Fibroblast of upper back skin (primary cell): ENCODE measurements at regions not wholly inside any gene's neighbourhood (a gene's known extent, or its start where the extent isn't known, plus 50 kb on each side); places are given as distances from the start of the nearest gene placed in this dataset.

Experiments used
- DNase-seq: peaks from one replicate; pipeline ENCODE4 v3.0.0-alpha.2; 2013

DNA sequence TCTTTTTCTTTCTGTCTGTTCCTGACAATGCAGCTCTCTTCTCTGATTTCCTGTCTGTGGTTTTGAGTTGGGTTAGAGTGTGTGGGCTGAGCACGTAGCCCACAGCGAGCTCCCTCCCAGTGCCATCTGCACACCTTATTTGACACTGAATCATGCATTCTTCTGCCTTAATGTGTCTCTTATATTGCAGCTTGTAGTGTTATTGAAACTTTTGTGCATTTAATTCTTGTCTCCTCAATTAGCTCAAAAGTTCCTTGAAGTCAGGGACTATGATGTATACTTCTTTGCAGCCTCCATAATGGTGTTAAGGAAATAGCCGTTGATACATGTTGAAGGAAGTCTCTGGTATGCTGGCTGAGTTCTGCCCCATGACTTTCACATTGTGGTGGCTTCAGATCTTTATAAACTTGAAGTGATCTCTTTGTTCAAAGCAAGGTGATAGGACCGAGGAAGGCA, 576.2 kb upstream of the CLINT1 start:
- peak; percentile 73 for DNase-seq

DNA sequence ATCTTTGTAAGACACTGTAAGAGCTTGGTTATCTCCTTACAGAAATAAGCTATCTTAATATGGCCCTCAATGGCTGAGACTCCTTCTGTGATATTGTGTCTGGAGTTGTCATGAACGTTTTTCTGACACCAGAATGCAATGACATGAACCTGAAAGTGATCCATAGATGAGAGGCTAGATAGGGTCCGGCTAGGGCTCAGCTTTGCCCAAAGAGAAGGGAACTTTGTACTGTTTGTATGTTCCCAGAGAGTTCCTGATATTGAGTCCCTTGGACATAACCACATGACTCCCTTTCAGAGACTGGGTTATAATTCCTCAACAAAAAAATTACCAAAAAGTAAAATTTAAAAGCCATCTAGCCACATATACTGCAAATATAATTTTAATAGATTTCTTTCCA, 575.8 kb upstream of the CLINT1 start:
- no peak for DNase-seq

DNA sequence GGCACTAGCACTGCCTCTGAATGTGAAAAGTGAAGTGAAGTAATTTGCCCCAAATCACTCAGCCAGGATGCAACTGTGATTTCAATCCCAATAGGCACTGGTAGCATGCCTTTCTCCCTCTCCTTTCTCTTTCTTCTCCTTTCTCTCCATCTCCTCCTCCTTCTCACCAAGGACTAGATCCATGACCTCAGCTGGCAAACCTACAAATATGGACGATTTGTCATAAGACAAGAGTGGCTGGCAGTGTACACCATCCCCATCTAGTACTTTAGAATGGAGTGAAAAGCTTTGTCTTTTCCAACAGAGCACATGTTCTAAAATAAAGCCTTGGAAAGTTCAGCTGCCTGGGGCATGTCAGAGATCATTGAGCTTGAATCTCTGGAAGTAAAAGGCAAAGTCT, 574.7 kb upstream of the CLINT1 start:
- no peak for DNase-seq

DNA sequence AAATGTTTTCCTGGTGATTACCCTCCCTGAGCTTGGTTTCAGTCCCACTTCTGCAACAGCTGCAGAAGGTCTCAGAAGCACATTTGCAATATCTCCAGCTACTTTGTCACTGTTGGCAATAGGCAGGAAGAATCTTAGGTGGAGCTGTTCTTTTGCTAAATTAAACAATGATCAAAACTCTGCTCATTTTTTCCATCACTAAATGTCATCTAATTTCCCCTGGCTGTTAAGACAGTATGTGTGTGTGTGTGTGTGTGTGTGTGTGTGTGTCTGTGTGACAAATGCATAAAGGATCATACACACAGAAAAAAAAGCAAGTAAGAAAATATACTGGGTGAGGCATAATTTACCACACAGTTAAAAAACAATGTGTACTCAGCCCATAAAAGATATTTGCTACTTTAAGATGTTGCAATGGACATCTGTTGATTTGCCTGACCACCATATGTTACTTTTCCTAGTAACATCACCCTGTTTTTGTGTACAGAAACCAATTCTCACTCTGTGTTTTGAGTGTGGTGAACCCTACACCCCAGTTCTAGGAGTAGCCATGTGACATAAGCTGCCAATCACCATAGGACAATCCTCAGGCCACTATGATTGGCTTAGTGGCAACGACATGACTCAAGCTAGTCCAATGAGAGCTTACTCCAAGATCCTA, 572.6 kb upstream of the CLINT1 start:
- DNase-seq, result no peak

DNA sequence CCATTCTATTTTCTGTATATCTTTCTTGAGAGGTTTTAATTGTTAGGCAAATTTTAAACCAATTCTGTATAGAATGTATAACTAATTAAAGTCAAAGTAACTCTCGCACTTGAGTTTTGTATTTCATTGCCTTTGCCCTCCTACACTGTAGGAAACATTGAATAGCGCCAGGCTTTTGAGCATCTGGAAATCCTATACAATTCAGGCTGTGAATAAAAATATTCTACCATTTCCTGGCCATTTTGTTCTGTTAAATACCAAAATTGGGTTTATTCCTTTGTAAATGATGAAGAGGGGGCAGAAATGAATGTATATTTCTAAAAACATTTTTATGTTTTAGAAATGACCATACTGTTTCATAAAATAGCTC, 571.8 kb upstream of the CLINT1 start:
- no peak for DNase-seq

DNA sequence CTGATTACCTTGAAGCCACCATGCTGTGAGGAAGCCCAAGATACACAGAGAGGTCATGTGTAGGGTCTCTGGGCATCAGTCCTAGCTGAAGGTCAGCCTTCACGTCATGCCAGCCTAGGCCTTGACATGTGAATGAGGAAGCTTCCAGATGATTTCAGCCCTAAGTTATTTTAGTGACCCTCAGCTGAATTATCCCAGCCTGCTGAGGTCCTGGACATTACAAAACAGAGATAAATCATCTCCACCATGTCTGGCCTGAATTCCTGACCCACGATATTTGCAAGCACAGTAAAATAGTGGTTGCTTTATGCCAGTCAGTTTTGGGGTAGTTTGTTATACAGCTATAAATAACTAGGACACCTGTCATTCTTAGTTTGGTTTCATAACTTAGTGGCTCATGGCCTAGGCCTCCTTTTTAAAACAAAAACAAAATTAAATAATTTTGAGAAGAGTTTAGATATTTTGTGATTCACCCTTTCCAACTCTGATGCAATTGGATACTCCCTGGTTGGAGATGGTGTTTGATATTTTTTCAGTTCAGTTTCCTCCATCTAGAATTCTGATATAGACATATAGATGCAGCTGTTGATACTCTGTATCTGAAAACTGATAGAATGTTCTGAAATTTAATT, 571.3 kb upstream of the CLINT1 start:
- no peak for DNase-seq

DNA sequence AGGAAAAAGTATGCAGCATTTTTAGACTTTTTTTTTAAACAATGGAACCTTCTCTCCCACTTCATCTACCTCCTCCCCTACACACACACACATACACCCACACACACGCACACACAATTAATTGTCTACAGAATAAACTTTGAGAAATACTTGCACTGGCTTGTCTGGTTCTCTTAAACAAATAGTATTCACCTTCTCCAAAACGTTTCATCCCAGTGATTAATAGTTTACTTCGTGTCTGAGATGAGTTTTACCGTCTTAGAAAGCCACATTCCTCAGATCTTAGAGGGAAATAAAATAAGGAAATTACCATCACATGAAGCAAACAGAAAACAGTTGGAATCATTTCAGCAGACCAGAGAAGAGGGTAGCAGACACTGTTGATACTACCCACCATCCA, 570.6 kb upstream of the CLINT1 start:
- no peak for DNase-seq

DNA sequence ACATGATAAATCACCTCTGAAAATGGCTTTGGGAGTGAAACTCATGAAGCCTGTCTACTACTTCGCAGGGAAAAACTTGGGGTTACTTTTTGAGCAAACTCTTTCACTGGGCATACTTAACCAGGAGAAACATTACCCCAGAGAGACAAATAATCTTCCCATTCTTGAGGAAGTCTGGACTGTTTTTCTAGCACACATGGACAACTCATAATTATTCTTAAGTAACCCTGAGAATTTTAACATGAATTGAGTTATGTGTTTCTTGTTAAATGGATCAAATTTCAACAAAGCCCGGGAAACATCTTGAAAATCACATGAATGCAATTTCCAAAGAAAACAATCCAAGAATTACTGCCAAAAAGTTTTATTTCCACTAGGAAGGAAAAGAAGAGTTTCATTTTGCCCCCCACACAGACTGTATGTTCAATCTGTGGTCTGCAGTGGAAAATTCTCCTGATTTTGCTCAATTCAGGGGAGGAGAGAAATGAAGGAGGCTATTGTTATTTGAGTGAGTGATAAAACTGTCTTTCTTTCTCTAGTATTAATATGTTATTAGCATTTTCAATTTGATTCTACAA, 564.8 kb upstream of the CLINT1 start:
- peak; percentile 72 for DNase-seq

DNA sequence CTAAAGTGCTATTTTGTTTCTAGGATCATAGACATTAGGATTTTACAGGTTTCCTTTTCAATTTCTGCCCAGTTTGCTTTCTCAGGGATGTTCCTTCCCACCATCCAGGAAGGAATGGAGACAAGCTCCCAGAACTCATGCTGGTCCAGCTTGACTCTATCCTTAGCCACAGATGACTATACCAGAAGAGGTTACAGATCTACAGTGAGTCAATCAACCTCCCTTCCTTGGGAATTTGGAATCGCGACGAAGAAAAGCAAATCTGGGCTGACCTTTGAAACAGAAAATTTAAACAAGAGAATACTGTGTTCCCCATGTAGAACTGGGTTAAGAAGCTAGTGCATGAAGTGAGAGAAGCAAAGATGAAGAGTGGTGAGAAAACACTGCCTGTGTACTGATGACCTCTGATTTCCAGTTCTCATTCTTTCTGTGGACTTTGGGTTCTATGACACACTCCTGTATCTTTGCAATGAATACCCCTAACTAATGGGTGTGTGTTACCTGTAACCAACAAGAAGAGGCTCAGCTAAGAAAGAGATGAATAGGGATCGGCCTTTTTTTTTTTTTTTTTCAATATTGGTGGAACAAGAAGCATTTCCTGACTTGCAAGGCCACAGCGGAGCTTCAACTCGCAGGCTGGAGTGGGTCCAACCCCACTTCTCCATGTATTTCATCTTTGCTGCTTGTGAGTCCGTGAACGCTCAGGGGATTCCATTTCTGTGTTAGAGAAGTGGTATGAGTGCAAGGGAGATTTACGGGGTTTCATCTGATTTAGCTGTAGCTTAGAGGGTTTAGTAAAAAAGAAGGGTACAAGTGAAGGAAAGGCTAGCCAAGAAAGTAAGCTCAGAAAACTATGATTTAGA, 563.9 kb upstream of the CLINT1 start:
- no peak for DNase-seq

DNA sequence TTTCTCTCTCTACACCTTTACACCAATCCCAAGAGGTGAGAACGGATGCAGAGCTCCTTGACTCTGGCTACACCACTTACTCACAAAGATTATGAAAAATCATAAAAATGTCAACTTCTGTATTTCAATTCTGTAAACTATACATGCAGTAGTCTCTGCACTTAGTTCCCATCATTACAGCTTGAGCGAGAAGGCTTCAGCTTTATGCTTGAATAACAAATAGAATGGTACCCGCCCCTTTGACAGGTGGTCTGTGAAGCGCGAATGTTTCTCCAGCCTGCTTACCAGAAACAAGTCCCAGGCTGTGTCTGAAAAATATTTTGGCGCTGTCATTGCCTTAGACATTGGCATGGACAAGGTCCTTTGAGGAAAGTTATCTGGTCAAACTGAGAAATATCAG, 562.4 kb upstream of the CLINT1 start:
- no peak for DNase-seq

DNA sequence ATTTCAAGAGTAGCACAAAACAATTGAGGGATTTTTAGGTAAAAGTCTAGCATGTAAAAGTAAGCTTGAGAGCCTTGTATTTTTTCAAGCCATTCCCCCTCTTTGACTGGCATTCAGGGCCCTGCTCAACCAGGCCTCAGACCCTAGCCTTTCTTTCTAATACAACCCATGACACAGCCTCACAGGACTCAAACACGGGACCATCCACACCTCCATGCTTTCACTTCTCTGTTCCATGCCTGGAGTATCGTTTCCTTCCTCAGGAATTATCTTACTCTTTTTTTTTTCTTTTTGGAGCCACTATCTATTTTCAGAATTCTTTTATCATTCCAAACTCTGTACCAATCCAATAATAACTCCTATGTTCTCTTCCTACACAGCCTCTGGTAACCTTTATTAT, 560.2 kb upstream of the CLINT1 start:
- DNase-seq, result no peak

DNA sequence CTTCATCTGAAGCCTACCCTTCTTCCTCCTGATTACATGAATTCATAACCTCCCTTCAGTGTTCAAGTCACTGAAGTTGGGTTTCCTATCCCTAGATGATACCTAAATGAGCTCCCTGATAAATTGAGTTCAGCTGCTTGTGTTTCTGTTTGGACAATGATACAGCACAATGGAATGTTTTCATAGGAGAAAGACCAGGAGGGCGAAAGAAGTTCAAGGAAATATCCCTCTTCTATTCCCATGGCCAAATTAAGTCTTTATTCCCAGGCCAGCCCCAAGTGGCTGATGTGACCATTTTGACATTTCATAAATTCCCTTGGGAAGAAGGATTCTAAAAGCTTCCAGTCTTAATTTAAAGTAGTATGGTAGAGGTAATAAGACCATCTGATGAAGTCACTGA, 555.8 kb upstream of the CLINT1 start:
- DNase-seq, result peak; percentile 85

DNA sequence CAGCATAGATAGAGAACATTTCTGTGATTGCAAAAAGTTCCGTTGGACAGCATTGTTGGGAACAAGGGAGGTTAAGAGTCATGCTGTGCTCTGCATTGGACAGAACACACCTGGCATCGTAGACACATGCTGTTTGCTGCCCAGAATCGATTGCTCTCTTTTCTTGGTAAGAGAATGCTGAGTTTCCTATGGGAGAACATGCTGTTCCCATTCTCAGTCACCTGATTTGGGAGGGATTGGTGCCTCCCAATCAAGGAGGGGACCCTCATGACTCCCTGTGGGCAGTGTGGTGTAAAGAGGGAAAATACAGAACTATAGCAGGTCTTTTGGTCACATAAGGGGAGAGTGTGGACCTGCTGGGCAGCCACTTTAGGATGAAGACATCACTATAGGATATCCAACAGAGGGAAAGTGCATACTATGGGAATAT, 555.4 kb upstream of the CLINT1 start:
- no peak for DNase-seq

DNA sequence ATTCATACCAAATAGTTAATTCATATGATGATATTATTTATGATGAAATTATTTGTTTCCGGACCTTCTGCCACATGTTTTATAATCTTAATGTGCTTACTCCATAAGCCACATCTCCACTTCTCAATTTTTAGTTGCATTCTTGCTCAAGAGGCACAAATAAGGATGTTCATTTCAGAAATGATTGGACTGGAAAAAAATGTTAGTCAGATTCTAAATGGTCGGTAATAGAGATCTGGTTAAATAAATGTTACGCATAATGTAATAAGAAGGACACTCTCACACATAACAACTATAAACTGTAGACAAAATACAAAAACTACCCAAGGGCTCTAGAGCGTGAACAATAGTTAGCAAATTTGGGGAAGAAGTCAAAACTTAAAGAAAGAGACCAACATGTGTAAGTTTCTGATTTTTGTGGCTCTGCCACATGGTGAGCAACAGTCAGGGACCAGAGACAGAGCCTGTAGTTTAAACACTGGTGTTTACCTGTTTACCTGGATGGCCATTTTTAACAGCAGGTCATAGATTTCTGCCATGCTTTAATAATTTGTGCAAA, 554.3 kb upstream of the CLINT1 start:
- no peak for DNase-seq

DNA sequence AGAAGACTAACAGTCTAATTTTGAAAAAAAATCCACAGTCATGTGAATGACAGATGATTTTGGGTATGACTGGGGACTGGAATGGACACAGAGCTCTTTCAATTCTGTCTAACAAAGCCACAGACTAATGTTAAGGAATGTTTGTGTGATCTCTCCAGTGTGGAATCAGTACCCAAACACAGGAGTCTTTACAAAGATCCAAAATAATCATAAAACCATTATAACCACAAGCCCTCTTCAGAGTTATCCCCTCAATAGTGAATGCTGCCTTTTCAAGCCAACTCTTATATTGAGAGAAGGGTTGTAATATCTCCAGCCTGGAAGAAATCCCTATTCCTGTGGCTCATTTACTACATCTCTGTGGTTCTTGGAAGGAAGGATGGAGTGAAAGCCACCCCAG, 552.0 kb upstream of the CLINT1 start:
- DNase-seq, result peak; percentile 87

DNA sequence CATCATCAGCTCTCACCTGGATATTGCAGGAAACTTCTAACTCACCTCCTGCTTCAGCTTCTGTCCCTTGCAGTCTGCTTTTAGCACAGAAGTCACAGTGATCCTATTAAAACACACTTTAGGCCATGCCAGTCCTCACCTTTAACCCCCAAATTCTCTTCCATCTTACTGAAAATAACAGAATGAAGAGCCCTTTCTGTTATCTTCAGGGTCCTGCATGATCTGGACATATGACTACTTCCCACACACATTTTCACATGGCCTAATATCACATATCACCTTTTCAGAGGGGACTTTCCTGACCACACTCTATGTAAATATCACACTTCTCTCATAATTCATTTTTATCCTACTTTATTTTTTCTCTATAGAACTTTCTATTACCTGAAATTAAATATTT, 550.6 kb upstream of the CLINT1 start:
- no peak for DNase-seq

DNA sequence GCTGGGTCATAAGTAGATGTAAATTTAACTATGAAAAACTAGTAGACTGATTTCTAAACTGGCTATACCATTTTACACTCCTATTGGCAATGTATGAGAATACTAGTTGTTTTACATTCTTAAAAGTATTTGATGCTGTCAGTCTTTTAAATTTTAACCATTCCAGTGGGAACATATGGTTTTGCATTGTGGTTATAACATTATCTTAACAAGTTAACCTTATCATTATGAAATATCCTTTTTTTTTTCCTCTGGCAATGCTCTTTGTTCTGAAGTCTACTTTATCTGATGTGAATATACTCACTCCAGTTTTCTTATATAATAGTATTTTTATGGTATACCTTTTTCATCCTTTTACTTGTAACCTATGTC, 548.9 kb upstream of the CLINT1 start:
- peak; percentile 77 for DNase-seq

DNA sequence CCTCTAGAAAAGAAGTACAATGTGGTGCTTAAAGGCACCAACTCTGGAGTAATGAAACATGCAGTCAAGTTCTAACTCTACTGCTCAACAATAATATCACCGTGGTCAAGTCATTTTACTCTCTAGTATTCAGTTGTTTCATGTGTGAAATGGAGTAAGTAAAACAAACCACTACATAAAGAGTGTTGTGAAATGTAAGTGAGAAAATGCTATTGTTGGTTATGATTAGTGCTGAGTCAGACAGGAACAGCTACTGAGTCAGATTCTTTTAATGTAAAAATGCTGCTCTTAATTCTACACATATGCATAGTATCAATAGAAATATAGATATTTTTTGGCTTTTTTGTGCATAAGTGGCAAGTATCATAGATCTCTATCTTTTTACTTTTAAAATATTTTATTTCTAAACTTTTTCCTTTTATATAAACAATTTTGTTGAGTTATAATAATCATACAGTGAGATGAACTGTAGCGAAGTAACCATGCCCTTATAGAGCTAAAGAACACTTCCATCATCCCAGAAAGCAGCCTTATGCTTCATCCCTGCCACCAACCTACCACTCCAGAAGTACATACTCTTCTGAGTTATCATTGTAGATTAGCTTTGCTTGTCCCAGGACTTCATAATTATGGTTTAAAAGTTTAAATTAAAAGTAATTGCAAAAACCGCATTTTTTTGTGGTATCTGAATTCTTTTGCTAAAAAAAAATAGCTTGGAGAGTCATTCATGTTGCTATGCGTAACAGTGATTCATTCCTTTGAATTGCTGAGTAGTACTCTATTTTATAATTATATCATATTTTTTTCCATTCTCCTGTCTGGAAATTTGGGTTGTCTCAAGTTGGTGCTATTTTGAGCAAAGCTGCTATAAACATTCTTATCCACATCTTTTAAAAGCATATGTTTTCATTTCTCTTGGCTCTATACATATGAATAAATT, 548.2 kb upstream of the CLINT1 start:
- peak; percentile 86 for DNase-seq

DNA sequence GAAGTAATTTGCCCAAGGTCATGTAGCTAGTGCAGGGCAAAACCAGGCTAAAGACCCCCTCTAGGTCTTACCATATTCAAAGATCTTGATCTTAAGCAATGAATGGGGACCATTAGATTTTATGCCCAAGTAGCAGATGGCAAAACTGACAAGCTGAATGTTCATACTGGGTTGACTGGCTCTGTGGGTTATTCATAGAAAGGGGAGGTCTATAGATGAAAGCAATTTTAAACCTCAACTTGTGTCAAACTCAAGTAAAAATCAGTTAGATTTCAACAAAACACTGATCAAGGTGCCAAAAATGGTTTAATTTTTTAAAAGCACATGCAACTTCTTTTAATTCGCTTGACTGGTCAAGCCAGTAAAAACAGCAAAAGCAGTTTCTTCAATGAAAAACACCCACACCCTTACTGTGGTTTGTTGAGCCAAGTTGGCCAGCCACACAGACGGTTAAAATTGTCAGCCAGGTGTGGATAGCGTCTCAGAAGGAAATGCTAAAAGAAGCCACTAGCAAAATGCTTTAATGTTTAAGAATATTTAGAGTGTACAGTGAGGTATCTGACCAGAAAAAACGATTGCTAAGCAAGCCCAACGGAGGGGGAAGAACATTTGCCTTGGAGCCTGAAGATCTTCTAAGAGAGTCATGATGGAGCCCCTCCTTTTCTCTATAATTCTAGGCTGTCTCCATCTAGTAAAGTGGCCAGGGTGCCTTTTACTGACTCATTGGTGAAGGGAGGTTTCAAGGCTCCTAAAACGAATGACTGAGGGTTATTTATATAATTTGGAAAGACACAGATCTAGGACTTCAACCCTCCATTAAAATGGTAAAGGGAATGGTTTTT, 539.6 kb upstream of the CLINT1 start:
- DNase-seq, result no peak

DNA sequence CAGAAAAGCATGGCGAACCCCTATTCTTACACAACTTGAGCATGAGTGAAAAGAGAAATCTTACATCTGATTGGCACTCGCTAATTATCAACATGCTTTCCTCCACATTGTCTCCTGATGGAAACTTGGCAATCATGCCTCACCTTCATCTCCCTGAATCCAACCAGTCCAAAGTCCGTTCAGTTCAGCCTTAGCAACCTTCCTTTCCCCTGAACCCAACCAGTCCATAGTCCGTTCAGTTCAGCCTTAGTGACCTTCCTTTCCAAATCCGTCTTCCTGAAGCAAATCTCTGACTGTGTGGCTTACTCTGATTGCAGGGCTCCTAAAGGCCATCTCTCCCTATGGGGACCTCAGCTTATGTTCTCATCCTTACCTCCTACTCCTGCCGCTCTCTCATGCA, 538.3 kb upstream of the CLINT1 start:
- DNase-seq, result no peak

DNA sequence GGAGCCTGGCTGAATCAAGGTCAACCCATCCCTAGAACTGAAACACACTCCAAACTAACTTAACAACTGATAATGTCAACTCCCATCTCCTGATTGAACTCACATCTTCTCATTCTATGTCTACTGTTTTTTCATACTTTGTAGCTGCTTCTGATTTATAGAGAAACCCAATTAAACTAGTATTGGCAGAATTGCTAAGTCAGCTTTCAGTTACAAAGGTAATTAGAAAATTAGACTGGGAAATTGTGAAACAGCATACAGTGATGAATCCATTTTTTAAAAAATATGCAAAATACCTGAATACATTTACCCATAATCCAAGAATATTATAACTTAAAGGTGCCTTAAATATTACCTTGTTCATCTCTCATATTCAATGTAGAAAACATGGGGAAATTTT, 535.2 kb upstream of the CLINT1 start:
- no peak for DNase-seq
